ENCODE measurements at regions not wholly inside any gene's neighbourhood (a gene's known extent, or its start where the extent isn't known, plus 50 kb on each side); places are given as distances from the start of the nearest gene placed in this dataset.

- Mint-ChIP-seq H3K27me3 (ENCODE audit: low read depth) (peaks cover 3% of the 10 kb centered on the region), H3K27ac (no peak overlapping the region), H3K4me3 (no peak overlapping the region), H3K4me1 (no peaks in the 10 kb centered on the region), H3K36me3 (ENCODE audit: low read depth) (no peaks in the 10 kb centered on the region), H3K9me3 (no peaks in the 10 kb centered on the region)
- TF ChIP-seq CTCF (IDR thresholded peaks at IDR 0.05; ENCODE audit: unreplicated experiment in 3 of 3) = no peak
These were observed 315.2 kb downstream of the FIGN start for GRCh38 chr2:163420604-163421003.

GRCh38 chr2:163419000-163419830 lies 316.6 kb downstream of the FIGN start:
- Mint-ChIP-seq H3K27ac (no peak overlapping the region), H3K4me1 (no peaks in the 10 kb centered on the region), H3K4me3 (no peak overlapping the region), H3K36me3 (ENCODE audit: low read depth) (no peaks in the 10 kb centered on the region), H3K27me3 (ENCODE audit: low read depth) (peaks cover 3% of the 10 kb centered on the region), H3K9me3 (peaks cover 5% of the 10 kb centered on the region)
- TF ChIP-seq CTCF (IDR thresholded peaks at IDR 0.05; ENCODE audit: unreplicated experiment in 3 of 3) = no peak

- Mint-ChIP-seq H3K27me3 (ENCODE audit: low read depth) (peaks cover under 1% of the 10 kb centered on the region), H3K36me3 (ENCODE audit: low read depth) (no peaks in the 10 kb centered on the region), H3K9me3 (peaks cover 5% of the 10 kb centered on the region), H3K4me3 (no peak overlapping the region), H3K4me1 (no peaks in the 10 kb centered on the region), H3K27ac (no peak overlapping the region)
- no peak for TF ChIP-seq CTCF (IDR thresholded peaks at IDR 0.05; ENCODE audit: unreplicated experiment in 3 of 3)
These were observed 318.0 kb downstream of the FIGN start for GRCh38 chr2:163417596-163418337.

- Mint-ChIP-seq H3K4me3 (no peak overlapping the region), H3K9me3 (peaks cover 5% of the 10 kb centered on the region), H3K27me3 (ENCODE audit: low read depth) (no peaks in the 10 kb centered on the region), H3K36me3 (ENCODE audit: low read depth) (no peaks in the 10 kb centered on the region), H3K27ac (no peak overlapping the region), H3K4me1 (no peaks in the 10 kb centered on the region)
- TF ChIP-seq CTCF (IDR thresholded peaks at IDR 0.05; ENCODE audit: unreplicated experiment in 3 of 3) = no peak
These were observed 321.7 kb downstream of the FIGN start for GRCh38 chr2:163414121-163414520.

GRCh38 chr2:163407296-163407695 lies 328.5 kb downstream of the FIGN start:
- no peaks in the 10 kb centered on the region for H3K27me3 Mint-ChIP-seq (ENCODE audit: low read depth)
- no peak overlapping the region for H3K4me3 Mint-ChIP-seq
- H3K27ac Mint-ChIP-seq = peak overlapping the region in 1 of 3 experiments; percentile 10
- H3K4me1 Mint-ChIP-seq = no peaks in the 10 kb centered on the region
- H3K9me3 Mint-ChIP-seq = no peaks in the 10 kb centered on the region
- H3K36me3 Mint-ChIP-seq (ENCODE audit: low read depth) = no peaks in the 10 kb centered on the region
- TF ChIP-seq CTCF (IDR thresholded peaks at IDR 0.05; ENCODE audit: unreplicated experiment in 3 of 3) = no peak

Measured in nephron (organoid).